ENCODE measurements at regions not wholly inside any gene's neighbourhood (a gene's known extent, or its start where the extent isn't known, plus 50 kb on each side); places are given as distances from the start of the nearest gene placed in this dataset.

DNA sequence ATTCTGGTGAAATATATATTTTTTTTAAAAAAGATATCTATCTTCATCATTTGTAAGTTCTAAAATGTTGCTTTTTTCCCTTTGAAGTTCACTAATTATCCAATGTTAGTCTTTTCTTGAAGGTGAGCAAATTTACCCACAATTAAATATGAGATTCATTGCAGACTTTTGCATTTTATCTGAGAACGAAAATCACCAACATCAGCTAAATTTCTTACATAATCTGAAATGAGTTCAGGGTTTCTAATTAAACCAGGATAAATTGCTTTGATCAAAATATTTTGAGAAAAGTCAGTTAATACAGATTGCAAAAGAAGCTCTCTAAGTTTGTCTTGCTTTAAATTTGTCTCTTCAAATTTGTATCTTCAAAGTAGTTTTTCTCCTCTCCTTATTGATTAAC lies 486.4 kb upstream of the FSTL5 start:
- Histone ChIP-seq H3K4me1 (ENCODE audit: insufficient read depth, insufficient read length) (no peaks in the 10 kb centered on the region), H3K9me3 (ENCODE audit: insufficient read depth, low read length) (no peaks in the 10 kb centered on the region), H3K9ac (ENCODE audit: insufficient read length, low read depth) (no peak overlapping the region), H3K4me3 (ENCODE audit: insufficient read length, low read depth) (no peak overlapping the region), H3K36me3 (ENCODE audit: insufficient read depth, insufficient read length, low read length) (no peaks in the 10 kb centered on the region), H3K27me3 (ENCODE audit: insufficient read depth, insufficient read length) (no peaks in the 10 kb centered on the region)
- no peak for TF ChIP-seq YY1 (IDR thresholded peaks at IDR 0.05; ENCODE audit: insufficient read depth, insufficient read length)
- TF ChIP-seq SUZ12 (IDR thresholded peaks at IDR 0.05; ENCODE audit: extremely low read depth, insufficient read depth, insufficient read length), result no peak
- TF ChIP-seq ZNF274 (IDR thresholded peaks at IDR 0.05; ENCODE audit: low read depth, low read length), result no peak
- DNase-seq (ENCODE audit: low read depth, low spot score), result no peak

GRCh38 chr4:162645381-162645780 lies 481.6 kb upstream of the FSTL5 start:
- Histone ChIP-seq H3K4me3 (ENCODE audit: insufficient read length, low read depth) (no peak overlapping the region), H3K27me3 (ENCODE audit: insufficient read depth, insufficient read length) (no peaks in the 10 kb centered on the region), H3K9me3 (ENCODE audit: insufficient read depth, low read length) (no peaks in the 10 kb centered on the region), H3K9ac (ENCODE audit: insufficient read length, low read depth) (no peak overlapping the region), H3K36me3 (ENCODE audit: insufficient read depth, insufficient read length, low read length) (no peaks in the 10 kb centered on the region), H3K4me1 (ENCODE audit: insufficient read depth, insufficient read length) (no peaks in the 10 kb centered on the region)
- DNase-seq (ENCODE audit: low read depth, low spot score), result peak; percentile 3
- TF ChIP-seq SUZ12 (IDR thresholded peaks at IDR 0.05; ENCODE audit: extremely low read depth, insufficient read depth, insufficient read length), result no peak
- TF ChIP-seq ZNF274 (IDR thresholded peaks at IDR 0.05; ENCODE audit: low read depth, low read length), result no peak
- TF ChIP-seq YY1 (IDR thresholded peaks at IDR 0.05; ENCODE audit: insufficient read depth, insufficient read length), result no peak

GRCh38 chr4:162644346-162644745 lies 480.5 kb upstream of the FSTL5 start:
- Histone ChIP-seq H3K9me3 (ENCODE audit: insufficient read depth, low read length) (no peaks in the 10 kb centered on the region), H3K27me3 (ENCODE audit: insufficient read depth, insufficient read length) (no peaks in the 10 kb centered on the region), H3K9ac (ENCODE audit: insufficient read length, low read depth) (no peak overlapping the region), H3K4me3 (ENCODE audit: insufficient read length, low read depth) (no peak overlapping the region), H3K4me1 (ENCODE audit: insufficient read depth, insufficient read length) (no peaks in the 10 kb centered on the region), H3K36me3 (ENCODE audit: insufficient read depth, insufficient read length, low read length) (no peaks in the 10 kb centered on the region)
- TF ChIP-seq ZNF274 (IDR thresholded peaks at IDR 0.05; ENCODE audit: low read depth, low read length) (no peak), YY1 (IDR thresholded peaks at IDR 0.05; ENCODE audit: insufficient read depth, insufficient read length) (no peak), SUZ12 (IDR thresholded peaks at IDR 0.05; ENCODE audit: extremely low read depth, insufficient read depth, insufficient read length) (no peak)
- no peak for DNase-seq (ENCODE audit: low read depth, low spot score)

- H3K4me1 ChIP-seq (ENCODE audit: insufficient read depth, insufficient read length), result no peaks in the 10 kb centered on the region
- no peak overlapping the region for H3K4me3 ChIP-seq (ENCODE audit: insufficient read length, low read depth)
- H3K9me3 ChIP-seq (ENCODE audit: insufficient read depth, low read length), result no peaks in the 10 kb centered on the region
- H3K9ac ChIP-seq (ENCODE audit: insufficient read length, low read depth), result no peak overlapping the region
- H3K36me3 ChIP-seq (ENCODE audit: insufficient read depth, insufficient read length, low read length), result no peaks in the 10 kb centered on the region
- no peak for DNase-seq (ENCODE audit: low read depth, low spot score)
- no peaks in the 10 kb centered on the region for H3K27me3 ChIP-seq (ENCODE audit: insufficient read depth, insufficient read length)
- no peak for TF ChIP-seq SUZ12 (IDR thresholded peaks at IDR 0.05; ENCODE audit: extremely low read depth, insufficient read depth, insufficient read length)
- TF ChIP-seq ZNF274 (IDR thresholded peaks at IDR 0.05; ENCODE audit: low read depth, low read length), result no peak
- TF ChIP-seq YY1 (IDR thresholded peaks at IDR 0.05; ENCODE audit: insufficient read depth, insufficient read length), result no peak
Observed at GRCh38 chr4:162640152-162640551, 476.4 kb upstream of the FSTL5 start.

- H3K9ac ChIP-seq (ENCODE audit: insufficient read length, low read depth), result no peak overlapping the region
- no peaks in the 10 kb centered on the region for H3K4me1 ChIP-seq (ENCODE audit: insufficient read depth, insufficient read length)
- H3K27me3 ChIP-seq (ENCODE audit: insufficient read depth, insufficient read length), result no peaks in the 10 kb centered on the region
- no peaks in the 10 kb centered on the region for H3K36me3 ChIP-seq (ENCODE audit: insufficient read depth, insufficient read length, low read length)
- H3K9me3 ChIP-seq (ENCODE audit: insufficient read depth, low read length), result no peaks in the 10 kb centered on the region
- no peak for TF ChIP-seq SUZ12 (IDR thresholded peaks at IDR 0.05; ENCODE audit: extremely low read depth, insufficient read depth, insufficient read length)
- TF ChIP-seq YY1 (IDR thresholded peaks at IDR 0.05; ENCODE audit: insufficient read depth, insufficient read length), result no peak
- no peak for TF ChIP-seq ZNF274 (IDR thresholded peaks at IDR 0.05; ENCODE audit: low read depth, low read length)
- H3K4me3 ChIP-seq (ENCODE audit: insufficient read length, low read depth), result no peak overlapping the region
- no peak for DNase-seq (ENCODE audit: low read depth, low spot score)
Observed at GRCh38 chr4:162634390-162634789, 470.6 kb upstream of the FSTL5 start.

- TF ChIP-seq ZNF274 (IDR thresholded peaks at IDR 0.05; ENCODE audit: low read depth, low read length) (no peak), YY1 (IDR thresholded peaks at IDR 0.05; ENCODE audit: insufficient read depth, insufficient read length) (no peak), SUZ12 (IDR thresholded peaks at IDR 0.05; ENCODE audit: extremely low read depth, insufficient read depth, insufficient read length) (no peak)
- no peaks in the 10 kb centered on the region for H3K9me3 ChIP-seq (ENCODE audit: insufficient read depth, low read length)
- no peaks in the 10 kb centered on the region for H3K4me1 ChIP-seq (ENCODE audit: insufficient read depth, insufficient read length)
- H3K27me3 ChIP-seq (ENCODE audit: insufficient read depth, insufficient read length), result no peaks in the 10 kb centered on the region
- no peaks in the 10 kb centered on the region for H3K36me3 ChIP-seq (ENCODE audit: insufficient read depth, insufficient read length, low read length)
- H3K9ac ChIP-seq (ENCODE audit: insufficient read length, low read depth), result no peak overlapping the region
- DNase-seq (ENCODE audit: low read depth, low spot score), result no peak
- no peak overlapping the region for H3K4me3 ChIP-seq (ENCODE audit: insufficient read length, low read depth)
Observed at GRCh38 chr4:162622664-162623063, 458.9 kb upstream of the FSTL5 start.

- TF ChIP-seq SUZ12 (IDR thresholded peaks at IDR 0.05; ENCODE audit: extremely low read depth, insufficient read depth, insufficient read length) (no peak), ZNF274 (IDR thresholded peaks at IDR 0.05; ENCODE audit: low read depth, low read length) (no peak), YY1 (IDR thresholded peaks at IDR 0.05; ENCODE audit: insufficient read depth, insufficient read length) (no peak)
- Histone ChIP-seq H3K4me3 (ENCODE audit: insufficient read length, low read depth) (no peak overlapping the region), H3K27me3 (ENCODE audit: insufficient read depth, insufficient read length) (no peaks in the 10 kb centered on the region), H3K9me3 (ENCODE audit: insufficient read depth, low read length) (no peaks in the 10 kb centered on the region), H3K4me1 (ENCODE audit: insufficient read depth, insufficient read length) (no peaks in the 10 kb centered on the region), H3K36me3 (ENCODE audit: insufficient read depth, insufficient read length, low read length) (no peaks in the 10 kb centered on the region), H3K9ac (ENCODE audit: insufficient read length, low read depth) (no peak overlapping the region)
- peak; percentile 8 for DNase-seq (ENCODE audit: low read depth, low spot score)
Observed at GRCh38 chr4:162610116-162610515, 446.3 kb upstream of the FSTL5 start.

- DNase-seq (ENCODE audit: low read depth, low spot score), result no peak
- H3K4me1 ChIP-seq (ENCODE audit: insufficient read depth, insufficient read length), result no peaks in the 10 kb centered on the region
- no peaks in the 10 kb centered on the region for H3K9me3 ChIP-seq (ENCODE audit: insufficient read depth, low read length)
- H3K36me3 ChIP-seq (ENCODE audit: insufficient read depth, insufficient read length, low read length), result no peaks in the 10 kb centered on the region
- TF ChIP-seq SUZ12 (IDR thresholded peaks at IDR 0.05; ENCODE audit: extremely low read depth, insufficient read depth, insufficient read length), result no peak
- no peak for TF ChIP-seq ZNF274 (IDR thresholded peaks at IDR 0.05; ENCODE audit: low read depth, low read length)
- TF ChIP-seq YY1 (IDR thresholded peaks at IDR 0.05; ENCODE audit: insufficient read depth, insufficient read length), result no peak
- no peak overlapping the region for H3K9ac ChIP-seq (ENCODE audit: insufficient read length, low read depth)
- no peak overlapping the region for H3K4me3 ChIP-seq (ENCODE audit: insufficient read length, low read depth)
- H3K27me3 ChIP-seq (ENCODE audit: insufficient read depth, insufficient read length), result no peaks in the 10 kb centered on the region
Observed at GRCh38 chr4:162586266-162586665, 422.5 kb upstream of the FSTL5 start.

Data from NT2/D1 (cell line).